NT2/D1 (cell line): ENCODE measurements at regions not wholly inside any gene's neighbourhood (a gene's known extent, or its start where the extent isn't known, plus 50 kb on each side); places are given as distances from the start of the nearest gene placed in this dataset.
"Not testable (repeated sequence)": the region's sequence is repeated elsewhere in the genome, so short reads cannot be mapped to it uniquely, and the experiment has no call there.

ENCODE experiments used
- YY1 ChIP-seq: IDR thresholded peaks from 2 replicates; pipeline ENCODE4 v1.6.1; 2011; ENCODE audit not compliant: insufficient read length, insufficient read depth
- ZNF274 ChIP-seq: IDR thresholded peaks from 2 replicates; pipeline ENCODE4 v1.6.1; 2011; ENCODE audit warnings: mild to moderate bottlenecking, low read depth, low read length

GRCh38 chr6:119490050-119490449 lies 140.5 kb upstream of the MAN1A1 start:
- not testable (repeated sequence) for TF ChIP-seq YY1, ZNF274
